IPS DF 6.9 (cell line): ENCODE measurements at regions not wholly inside any gene's neighbourhood (a gene's known extent, or its start where the extent isn't known, plus 50 kb on each side); places are given as distances from the start of the nearest gene placed in this dataset.
"Not testable (repeated sequence)": the region's sequence is repeated elsewhere in the genome, so short reads cannot be mapped to it uniquely, and the experiment has no call there.

ENCODE experiments used
- DNase-seq: peaks from one replicate; pipeline ENCODE4 v3.0.0-alpha.2; 2013; ENCODE audit warnings: low read depth, low spot score
- H3K27ac ChIP-seq: one replicate; pipeline ENCODE4 v1.5.1; 2013; ENCODE audit warnings: low read length, control low read depth
- H3K27me3 ChIP-seq: 2 replicates; pipeline ENCODE4 v1.6.1; 2013; ENCODE audit warnings: mild to moderate bottlenecking, low read length; ENCODE audit not compliant: control insufficient read depth, insufficient read depth
- H3K36me3 ChIP-seq: 2 replicates; pipeline ENCODE4 v1.6.1; 2013; ENCODE audit warnings: low read length; ENCODE audit not compliant: control insufficient read depth, insufficient read depth
- H3K4me1 ChIP-seq: 2 replicates; pipeline ENCODE4 v1.6.1; 2013; ENCODE audit warnings: low read length; ENCODE audit not compliant: control insufficient read depth, insufficient read depth
- H3K4me3 ChIP-seq: 2 replicates; pipeline ENCODE4 v1.5.1; 2013; ENCODE audit warnings: mild to moderate bottlenecking, low read length
- H3K9me3 ChIP-seq: 2 replicates; pipeline ENCODE4 v1.6.1; 2013; ENCODE audit warnings: low read length, inconsistent platforms; ENCODE audit not compliant: control insufficient read depth, insufficient read depth
- WGBS: extraction: QIAGEN DNeasy Blood & Tissue Kit; methylation state at CpG from one replicate; pipeline ENCODE4 v1.1.7; 2013; ENCODE audit warnings: mixed read lengths, missing lambda C conversion rate; ENCODE audit not compliant: insufficient read length, insufficient coverage; 5-methylcytosine and 5-hydroxymethylcytosine counted together

GRCh38 chr2:49618491-49618890 is 464.2 kb upstream of the FSHR start:
- Histone ChIP-seq H3K27me3 (no peaks in the 10 kb centered on the region), H3K4me1 (no peaks in the 10 kb centered on the region), H3K36me3 (no peaks in the 10 kb centered on the region), H3K9me3 (no peaks in the 10 kb centered on the region), H3K27ac (no peak overlapping the region), H3K4me3 (no peak overlapping the region)
- no peak for DNase-seq
- no CpG with 5 or more reads among the region's 3 CpGs for WGBS

- Histone ChIP-seq H3K27me3 (no peaks in the 10 kb centered on the region), H3K9me3 (no peaks in the 10 kb centered on the region), H3K4me3 (no peak overlapping the region), H3K4me1 (no peaks in the 10 kb centered on the region), H3K27ac (no peak overlapping the region), H3K36me3 (no peaks in the 10 kb centered on the region)
- WGBS: no CpG with 5 or more reads among the region's 2 CpGs
- peak; percentile 27 for DNase-seq
Observed at GRCh38 chr2:49616800-49617199, 462.5 kb upstream of the FSHR start.

- WGBS: no CpG with 5 or more reads among the region's 5 CpGs
- H3K4me3 ChIP-seq, H3K27me3 ChIP-seq, H3K4me1 ChIP-seq, H3K27ac ChIP-seq, DNase-seq, H3K36me3 ChIP-seq, H3K9me3 ChIP-seq: not testable (repeated sequence)
Observed at GRCh38 chr2:49611796-49612195, 457.5 kb upstream of the FSHR start.

GRCh38 chr2:49600524-49600923 is 446.2 kb upstream of the FSHR start:
- Histone ChIP-seq H3K4me3 (no peak overlapping the region), H3K27ac (no peak overlapping the region), H3K27me3 (no peaks in the 10 kb centered on the region), H3K36me3 (no peaks in the 10 kb centered on the region), H3K4me1 (peaks cover 2% of the 10 kb centered on the region; the same call in 1 of the 2 replicates), H3K9me3 (no peaks in the 10 kb centered on the region)
- no peak for DNase-seq
- no CpG with 5 or more reads among the region's 3 CpGs for WGBS

- no peaks in the 10 kb centered on the region for H3K36me3 ChIP-seq
- WGBS: no CpG with 5 or more reads among the region's 1 CpG
- no peak overlapping the region for H3K4me3 ChIP-seq
- no peak for DNase-seq
- H3K9me3 ChIP-seq: no peaks in the 10 kb centered on the region; the same call in 1 of the 2 replicates
- H3K27me3 ChIP-seq: no peaks in the 10 kb centered on the region
- no peaks in the 10 kb centered on the region for H3K4me1 ChIP-seq
- H3K27ac ChIP-seq: no peak overlapping the region
Observed at GRCh38 chr2:49598231-49598630, 443.9 kb upstream of the FSHR start.

GRCh38 chr2:49585921-49586320 is 431.6 kb upstream of the FSHR start:
- Histone ChIP-seq H3K27me3 (no peaks in the 10 kb centered on the region), H3K27ac (no peak overlapping the region), H3K9me3 (no peaks in the 10 kb centered on the region), H3K4me1 (no peaks in the 10 kb centered on the region), H3K4me3 (no peak overlapping the region), H3K36me3 (no peaks in the 10 kb centered on the region)
- DNase-seq: no peak
- WGBS: no CpG with 5 or more reads among the region's 3 CpGs

GRCh38 chr2:49582946-49583345 is 428.6 kb upstream of the FSHR start:
- H3K9me3 ChIP-seq: no peaks in the 10 kb centered on the region
- H3K27ac ChIP-seq: no peak overlapping the region
- H3K4me3 ChIP-seq: no peak overlapping the region
- no CpG with 5 or more reads among the region's 5 CpGs for WGBS
- H3K36me3 ChIP-seq: no peaks in the 10 kb centered on the region
- no peaks in the 10 kb centered on the region for H3K27me3 ChIP-seq
- H3K4me1 ChIP-seq: no peaks in the 10 kb centered on the region
- no peak for DNase-seq

GRCh38 chr2:49577041-49577440 is 422.7 kb upstream of the FSHR start:
- H3K9me3 ChIP-seq: no peaks in the 10 kb centered on the region
- DNase-seq: no peak
- H3K27ac ChIP-seq: no peak overlapping the region
- H3K4me1 ChIP-seq: no peaks in the 10 kb centered on the region
- no peaks in the 10 kb centered on the region for H3K27me3 ChIP-seq
- no CpG with 5 or more reads among the region's 1 CpG for WGBS
- H3K36me3 ChIP-seq: no peaks in the 10 kb centered on the region
- H3K4me3 ChIP-seq: no peak overlapping the region

GRCh38 chr2:49569176-49569575 is 414.9 kb upstream of the FSHR start:
- no peak for DNase-seq
- no CpG with 5 or more reads among the region's 1 CpG for WGBS
- Histone ChIP-seq H3K9me3 (no peaks in the 10 kb centered on the region), H3K4me1 (no peaks in the 10 kb centered on the region), H3K27ac (no peak overlapping the region), H3K27me3 (no peaks in the 10 kb centered on the region), H3K36me3 (no peaks in the 10 kb centered on the region), H3K4me3 (no peak overlapping the region)

- Histone ChIP-seq H3K27ac (no peak overlapping the region), H3K4me3 (no peak overlapping the region), H3K27me3 (no peaks in the 10 kb centered on the region), H3K9me3 (no peaks in the 10 kb centered on the region), H3K4me1 (no peaks in the 10 kb centered on the region), H3K36me3 (no peaks in the 10 kb centered on the region)
- WGBS: no CpG with 5 or more reads among the region's 3 CpGs
- no peak for DNase-seq
Observed at GRCh38 chr2:49567811-49568600, 413.7 kb upstream of the FSHR start.

- no peak for DNase-seq
- H3K4me1 ChIP-seq: no peaks in the 10 kb centered on the region
- no CpG with 5 or more reads among the region's 1 CpG for WGBS
Observed at GRCh38 chr2:49567021-49567420, 412.7 kb upstream of the FSHR start.

More at GRCh38 chr2:49567021-49567420, 412.7 kb upstream of the FSHR start:
- Histone ChIP-seq H3K9me3 (no peaks in the 10 kb centered on the region), H3K36me3 (no peaks in the 10 kb centered on the region), H3K27ac (no peak overlapping the region), H3K4me3 (no peak overlapping the region), H3K27me3 (no peaks in the 10 kb centered on the region)
